GM19468 (cell line): ENCODE measurements at regions not wholly inside any gene's neighbourhood (a gene's known extent, or its start where the extent isn't known, plus 50 kb on each side); places are given as distances from the start of the nearest gene placed in this dataset.
"Not testable (repeated sequence)": the region's sequence is repeated elsewhere in the genome, so short reads cannot be mapped to it uniquely, and the experiment has no call there.

Experiments used
- ATAC-seq: cut with Tn5 transposase; IDR thresholded peaks from one replicate; pipeline ENCODE4 v1.9.1; 2021; ENCODE audit warnings: mild to moderate bottlenecking, moderate library complexity, moderate number of reproducible peaks; ENCODE audit not compliant: unreplicated experiment; ENCODE audit errors: extremely low read depth

GRCh38 chr17:30594223-30594952 lies 117.2 kb downstream of the GOSR1 start:
- no peak for ATAC-seq

- ATAC-seq, result no peak
These were observed 113.0 kb downstream of the GOSR1 start for GRCh38 chr17:30590081-30590733.

- ATAC-seq, result no peak
These were observed 112.2 kb downstream of the GOSR1 start for GRCh38 chr17:30589431-30589830.

GRCh38 chr17:30588798-30589247 lies 111.6 kb downstream of the GOSR1 start:
- ATAC-seq, result no peak

GRCh38 chr17:30586818-30587595 lies 109.8 kb downstream of the GOSR1 start:
- ATAC-seq, result no peak

- ATAC-seq, result no peak
These were observed 107.6 kb downstream of the GOSR1 start for GRCh38 chr17:30584810-30585209.

- ATAC-seq, result no peak
These were observed 103.7 kb downstream of the GOSR1 start for GRCh38 chr17:30580916-30581315.

GRCh38 chr17:30579610-30580315 lies 102.6 kb downstream of the GOSR1 start:
- ATAC-seq, result no peak

GRCh38 chr17:30578015-30578717 lies 101.0 kb downstream of the GOSR1 start:
- not testable (repeated sequence) for ATAC-seq
